HFFc6 (cell line): ENCODE measurements at regions not wholly inside any gene's neighbourhood (a gene's known extent, or its start where the extent isn't known, plus 50 kb on each side); places are given as distances from the start of the nearest gene placed in this dataset.

Experiments
- DNase-seq: peaks from one replicate; pipeline ENCODE4 v3.0.0-alpha.2; 2018
- H3K27ac Mint-ChIP-seq: 2 replicates; pipeline ENCODE4 v1.8.0; 2020; ENCODE audit warnings: mild to moderate bottlenecking, mixed read lengths
- H3K27me3 Mint-ChIP-seq: 2 replicates; pipeline ENCODE4 v1.8.0; 2021; ENCODE audit warnings: mild to moderate bottlenecking, moderate library complexity, mixed read lengths; ENCODE audit not compliant: insufficient read depth
- H3K36me3 Mint-ChIP-seq: 2 replicates; pipeline ENCODE4 v1.8.0; 2021; ENCODE audit warnings: low read depth, mixed read lengths
- H3K4me1 Mint-ChIP-seq: 2 replicates; pipeline ENCODE4 v1.8.0; 2020; ENCODE audit warnings: low read depth, mixed read lengths
- H3K4me3 Mint-ChIP-seq: 2 replicates; pipeline ENCODE4 v1.8.0; 2020; ENCODE audit warnings: mild to moderate bottlenecking, moderate library complexity, mixed read lengths
- H3K9me3 Mint-ChIP-seq: 2 replicates; pipeline ENCODE4 v1.8.0; 2020; ENCODE audit warnings: mild to moderate bottlenecking, mixed read lengths
- TF ChIP-seq, protein P1 (sequence below): fragments of 200-600 bp; sonication (generic); IDR thresholded peaks from 2 replicates; pipeline ENCODE4 v1.5.0; 2021; ENCODE audit warnings: antibody characterized with exemption, mild to moderate bottlenecking

DNA sequence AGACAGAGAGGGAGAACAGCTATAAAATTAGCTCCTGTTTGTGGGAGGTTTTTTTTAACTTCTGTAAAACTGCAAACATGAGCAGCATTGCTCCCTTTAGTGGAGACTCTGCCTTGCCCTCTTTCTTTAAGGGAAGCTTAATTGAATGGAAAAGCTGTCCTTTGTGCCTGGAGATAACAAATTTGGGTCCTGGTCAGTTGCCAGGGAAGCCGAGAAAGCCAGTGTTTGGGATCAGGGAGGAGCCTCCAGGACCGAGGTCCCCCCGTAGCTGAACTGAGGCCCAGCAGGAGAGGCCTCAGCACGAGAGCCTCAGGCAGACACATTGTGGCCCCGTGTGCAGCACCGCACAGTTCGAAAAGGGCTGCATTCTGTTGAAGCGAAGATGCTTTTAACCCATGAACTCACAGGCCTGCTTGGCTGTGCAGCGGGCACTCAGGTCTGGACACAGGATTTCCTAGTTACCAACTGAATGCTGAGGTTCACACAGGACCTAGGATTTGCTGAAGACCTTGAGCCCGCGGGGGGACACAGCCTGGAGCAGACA, 369.7 kb downstream of the DCDC2C start:
- H3K9me3 Mint-ChIP-seq: peaks cover 35% of the 10 kb centered on the region
- H3K4me3 Mint-ChIP-seq: no peak overlapping the region
- H3K4me1 Mint-ChIP-seq: no peaks in the 10 kb centered on the region
- TF ChIP-seq, protein P1, sequence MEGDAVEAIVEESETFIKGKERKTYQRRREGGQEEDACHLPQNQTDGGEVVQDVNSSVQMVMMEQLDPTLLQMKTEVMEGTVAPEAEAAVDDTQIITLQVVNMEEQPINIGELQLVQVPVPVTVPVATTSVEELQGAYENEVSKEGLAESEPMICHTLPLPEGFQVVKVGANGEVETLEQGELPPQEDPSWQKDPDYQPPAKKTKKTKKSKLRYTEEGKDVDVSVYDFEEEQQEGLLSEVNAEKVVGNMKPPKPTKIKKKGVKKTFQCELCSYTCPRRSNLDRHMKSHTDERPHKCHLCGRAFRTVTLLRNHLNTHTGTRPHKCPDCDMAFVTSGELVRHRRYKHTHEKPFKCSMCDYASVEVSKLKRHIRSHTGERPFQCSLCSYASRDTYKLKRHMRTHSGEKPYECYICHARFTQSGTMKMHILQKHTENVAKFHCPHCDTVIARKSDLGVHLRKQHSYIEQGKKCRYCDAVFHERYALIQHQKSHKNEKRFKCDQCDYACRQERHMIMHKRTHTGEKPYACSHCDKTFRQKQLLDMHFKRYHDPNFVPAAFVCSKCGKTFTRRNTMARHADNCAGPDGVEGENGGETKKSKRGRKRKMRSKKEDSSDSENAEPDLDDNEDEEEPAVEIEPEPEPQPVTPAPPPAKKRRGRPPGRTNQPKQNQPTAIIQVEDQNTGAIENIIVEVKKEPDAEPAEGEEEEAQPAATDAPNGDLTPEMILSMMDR: no peak
- no peaks in the 10 kb centered on the region; the same call in 1 of the 2 replicates for H3K27me3 Mint-ChIP-seq
- no peak overlapping the region for H3K27ac Mint-ChIP-seq
- no peak for DNase-seq
- no peaks in the 10 kb centered on the region for H3K36me3 Mint-ChIP-seq

DNA sequence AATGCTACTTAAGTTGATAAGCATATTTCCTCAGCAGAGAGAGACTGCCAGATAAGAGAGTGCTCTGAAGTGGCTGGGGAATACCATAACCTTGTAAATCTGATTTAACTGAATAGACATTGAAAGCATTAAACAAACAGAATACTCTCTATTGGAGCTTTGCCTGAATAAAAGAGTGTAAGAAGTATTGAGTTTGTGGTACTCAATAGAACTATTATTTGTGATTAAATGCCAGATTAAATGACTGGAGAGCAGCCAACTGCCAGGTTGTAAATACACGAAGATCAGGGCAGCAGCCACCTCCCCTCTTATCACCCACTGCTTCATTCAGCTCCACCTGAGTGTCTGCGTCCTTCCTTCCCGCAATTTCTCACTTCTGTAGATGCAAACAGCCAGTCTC, 373.6 kb downstream of the DCDC2C start:
- TF ChIP-seq, protein P1: no peak
- Mint-ChIP-seq H3K9me3 (peaks cover 24% of the 10 kb centered on the region), H3K4me1 (no peaks in the 10 kb centered on the region), H3K4me3 (no peak overlapping the region), H3K27me3 (no peaks in the 10 kb centered on the region; the same call in 1 of the 2 replicates), H3K27ac (no peak overlapping the region), H3K36me3 (no peaks in the 10 kb centered on the region)
- DNase-seq: no peak

GRCh38 chr2:4085186-4085585, 381.8 kb downstream of the DCDC2C start:
- Mint-ChIP-seq H3K4me1 (no peaks in the 10 kb centered on the region), H3K36me3 (no peaks in the 10 kb centered on the region), H3K9me3 (peaks cover 66% of the 10 kb centered on the region), H3K27ac (no peak overlapping the region), H3K4me3 (no peak overlapping the region), H3K27me3 (no peaks in the 10 kb centered on the region; the same call in 1 of the 2 replicates)
- TF ChIP-seq, protein P1: no peak
- DNase-seq: no peak

GRCh38 chr2:4090668-4091630, 387.6 kb downstream of the DCDC2C start:
- Mint-ChIP-seq H3K4me1 (no peaks in the 10 kb centered on the region), H3K9me3 (peaks cover 60% of the 10 kb centered on the region), H3K27me3 (no peaks in the 10 kb centered on the region), H3K27ac (no peak overlapping the region), H3K4me3 (no peak overlapping the region), H3K36me3 (no peaks in the 10 kb centered on the region)
- TF ChIP-seq, protein P1: no peak
- DNase-seq: no peak

GRCh38 chr2:4091869-4092268, 388.5 kb downstream of the DCDC2C start:
- Mint-ChIP-seq H3K4me3 (no peak overlapping the region), H3K27ac (no peak overlapping the region), H3K27me3 (no peaks in the 10 kb centered on the region), H3K9me3 (peaks cover 62% of the 10 kb centered on the region), H3K4me1 (no peaks in the 10 kb centered on the region), H3K36me3 (no peaks in the 10 kb centered on the region)
- no peak for DNase-seq
- TF ChIP-seq, protein P1: no peak
